ENCODE measurements at regions not wholly inside any gene's neighbourhood (a gene's known extent, or its start where the extent isn't known, plus 50 kb on each side); places are given as distances from the start of the nearest gene placed in this dataset.

- TF ChIP-seq POLR2AphosphoS5 (IDR thresholded peaks at IDR 0.05) (no peak), EP300 (IDR thresholded peaks at IDR 0.05) (peak in 1 of 4 donors; percentile 51)
- no peak for ATAC-seq (ENCODE audit: low FRiP score in 2 of 2)
- no peak overlapping the region for H3K4me3 ChIP-seq
- DNase-seq = no peak
- no peaks in the 10 kb centered on the region for H3K9me3 ChIP-seq
- H3K36me3 ChIP-seq = no peaks in the 10 kb centered on the region
- no peaks in the 10 kb centered on the region for H3K4me1 ChIP-seq
- H3K27ac ChIP-seq = no peak overlapping the region
- 44 to 47% methylated on average over 2 of the region's 2 CpGs for WGBS, 2 donors
- H3K27me3 ChIP-seq = no peaks in the 10 kb centered on the region
Measured at GRCh38 chr7:125136755-125137532, 207.3 kb upstream of the POT1 start.

DNA sequence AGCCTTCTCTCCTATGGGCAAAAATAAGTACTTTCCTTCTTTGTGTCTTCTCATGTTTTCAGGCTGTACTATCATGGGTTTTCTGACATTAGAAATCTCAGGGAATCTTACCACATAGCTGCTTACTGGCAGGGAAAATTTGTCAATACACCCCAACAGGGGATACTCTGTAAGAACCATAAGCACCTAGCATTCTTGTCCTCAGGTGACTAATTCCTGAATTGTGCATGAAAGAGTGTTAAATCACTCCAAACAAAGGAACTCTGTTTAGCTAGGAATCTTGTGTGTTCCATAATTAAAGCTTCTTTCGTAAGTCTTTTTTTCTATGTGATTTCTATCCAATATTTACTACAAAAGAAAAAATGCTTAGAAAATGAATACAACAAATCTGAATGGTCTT, 206.7 kb upstream of the POT1 start:
- Histone ChIP-seq H3K27me3 (no peaks in the 10 kb centered on the region), H3K36me3 (no peaks in the 10 kb centered on the region), H3K4me3 (no peak overlapping the region), H3K27ac (no peak overlapping the region), H3K9me3 (no peaks in the 10 kb centered on the region), H3K4me1 (no peaks in the 10 kb centered on the region)
- TF ChIP-seq POLR2A (IDR thresholded peaks at IDR 0.05) = no peak
- TF ChIP-seq, protein P1, sequence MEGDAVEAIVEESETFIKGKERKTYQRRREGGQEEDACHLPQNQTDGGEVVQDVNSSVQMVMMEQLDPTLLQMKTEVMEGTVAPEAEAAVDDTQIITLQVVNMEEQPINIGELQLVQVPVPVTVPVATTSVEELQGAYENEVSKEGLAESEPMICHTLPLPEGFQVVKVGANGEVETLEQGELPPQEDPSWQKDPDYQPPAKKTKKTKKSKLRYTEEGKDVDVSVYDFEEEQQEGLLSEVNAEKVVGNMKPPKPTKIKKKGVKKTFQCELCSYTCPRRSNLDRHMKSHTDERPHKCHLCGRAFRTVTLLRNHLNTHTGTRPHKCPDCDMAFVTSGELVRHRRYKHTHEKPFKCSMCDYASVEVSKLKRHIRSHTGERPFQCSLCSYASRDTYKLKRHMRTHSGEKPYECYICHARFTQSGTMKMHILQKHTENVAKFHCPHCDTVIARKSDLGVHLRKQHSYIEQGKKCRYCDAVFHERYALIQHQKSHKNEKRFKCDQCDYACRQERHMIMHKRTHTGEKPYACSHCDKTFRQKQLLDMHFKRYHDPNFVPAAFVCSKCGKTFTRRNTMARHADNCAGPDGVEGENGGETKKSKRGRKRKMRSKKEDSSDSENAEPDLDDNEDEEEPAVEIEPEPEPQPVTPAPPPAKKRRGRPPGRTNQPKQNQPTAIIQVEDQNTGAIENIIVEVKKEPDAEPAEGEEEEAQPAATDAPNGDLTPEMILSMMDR (IDR thresholded peaks at IDR 0.05) = no peak
- TF ChIP-seq POLR2AphosphoS5 (IDR thresholded peaks at IDR 0.05) = no peak
- no peak for TF ChIP-seq EP300 (IDR thresholded peaks at IDR 0.05)
- DNase-seq (no peak), ATAC-seq (ENCODE audit: low FRiP score in 2 of 2) (no peak)
- 67 to 78% methylated on average over 1 of the region's 1 CpG for WGBS, 2 donors

- no peak overlapping the region for H3K27ac ChIP-seq
- ATAC-seq (ENCODE audit: low FRiP score in 2 of 2) (no peak), DNase-seq (no peak)
- WGBS, 2 donors = 68 to 73% methylated on average over 1 of the region's 1 CpG
- H3K27me3 ChIP-seq = no peaks in the 10 kb centered on the region
- no peak overlapping the region for H3K4me3 ChIP-seq
- H3K36me3 ChIP-seq = no peaks in the 10 kb centered on the region
- TF ChIP-seq, protein P1 (IDR thresholded peaks at IDR 0.05) = no peak
- TF ChIP-seq POLR2A (IDR thresholded peaks at IDR 0.05) (no peak), POLR2AphosphoS5 (IDR thresholded peaks at IDR 0.05) (no peak), EP300 (IDR thresholded peaks at IDR 0.05) (no peak)
- no peaks in the 10 kb centered on the region for H3K9me3 ChIP-seq
- no peaks in the 10 kb centered on the region for H3K4me1 ChIP-seq
Measured at GRCh38 chr7:125130173-125130572, 200.5 kb upstream of the POT1 start.

- Histone ChIP-seq H3K27me3 (no peaks in the 10 kb centered on the region), H3K27ac (no peak overlapping the region), H3K4me3 (no peak overlapping the region), H3K4me1 (no peaks in the 10 kb centered on the region), H3K9me3 (no peaks in the 10 kb centered on the region), H3K36me3 (no peaks in the 10 kb centered on the region)
- ATAC-seq (ENCODE audit: low FRiP score in 2 of 2) = no peak
- 82 to 86% methylated on average over 4 of the region's 4 CpGs for WGBS, 2 donors
- TF ChIP-seq POLR2AphosphoS5 (IDR thresholded peaks at IDR 0.05) (no peak), EP300 (IDR thresholded peaks at IDR 0.05) (no peak), POLR2A (IDR thresholded peaks at IDR 0.05) (no peak)
- TF ChIP-seq, protein P1 (IDR thresholded peaks at IDR 0.05) = no peak
- no peak for DNase-seq
Measured at GRCh38 chr7:125127304-125127703, 197.7 kb upstream of the POT1 start.

DNA sequence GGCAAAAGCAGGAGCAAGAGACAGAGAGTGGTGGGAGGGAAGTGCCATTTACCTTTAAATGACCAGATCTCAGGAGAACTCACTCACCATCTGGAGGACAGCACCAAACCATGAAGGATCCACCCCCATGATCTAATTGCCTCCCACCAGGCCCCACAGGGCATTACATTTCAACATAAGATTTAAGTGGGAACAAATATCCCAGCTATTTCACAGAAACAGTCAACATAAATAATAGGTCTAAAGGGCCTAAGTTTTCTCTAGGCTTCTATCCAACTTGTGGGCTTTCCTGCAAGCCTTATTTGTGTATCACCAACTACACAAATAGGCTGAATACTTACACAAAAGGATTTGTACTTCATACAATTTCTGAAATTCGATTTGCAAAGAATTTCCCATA, 196.8 kb upstream of the POT1 start:
- H3K36me3 ChIP-seq = no peaks in the 10 kb centered on the region
- no peaks in the 10 kb centered on the region for H3K4me1 ChIP-seq
- H3K9me3 ChIP-seq = no peaks in the 10 kb centered on the region
- ATAC-seq (ENCODE audit: low FRiP score in 2 of 2) (no peak), DNase-seq (no peak)
- TF ChIP-seq, protein P1 (IDR thresholded peaks at IDR 0.05) = no peak
- no peak for TF ChIP-seq EP300 (IDR thresholded peaks at IDR 0.05)
- no peak for TF ChIP-seq POLR2A (IDR thresholded peaks at IDR 0.05)
- TF ChIP-seq POLR2AphosphoS5 (IDR thresholded peaks at IDR 0.05) = no peak
- H3K27ac ChIP-seq = no peak overlapping the region
- no peak overlapping the region for H3K4me3 ChIP-seq
- 50 to 53% methylated on average over 1 of the region's 1 CpG for WGBS, 2 donors
- no peaks in the 10 kb centered on the region for H3K27me3 ChIP-seq
